Peyer's patch (tissue), 4 donors: ENCODE measurements at regions not wholly inside any gene's neighbourhood (a gene's known extent, or its start where the extent isn't known, plus 50 kb on each side); places are given as distances from the start of the nearest gene placed in this dataset.

Source experiments
- POLR2A ChIP-seq, 2 donors: fragments of 450-650 bp; IDR thresholded peaks; one replicate each; pipeline ENCODE4 v1.5.1; 2017; ENCODE audit warnings: antibody characterized with exemption in 2 of 2, mild to moderate bottlenecking in 2 of 2, moderate library complexity in 2 of 2
- TF ChIP-seq, protein P1 (sequence below), 6 experiments: fragments of 450-650 bp in 4 of 6; fragments of 200-600 bp in 2 of 6; sonication (generic) in 1 of 6; IDR thresholded peaks; one replicate each; pipeline ENCODE4 v1.5.1; 2017 to 2019; ENCODE audit warnings: antibody characterized with exemption in 6 of 6, mild to moderate bottlenecking in 3 of 6, moderate library complexity in 1 of 6

DNA sequence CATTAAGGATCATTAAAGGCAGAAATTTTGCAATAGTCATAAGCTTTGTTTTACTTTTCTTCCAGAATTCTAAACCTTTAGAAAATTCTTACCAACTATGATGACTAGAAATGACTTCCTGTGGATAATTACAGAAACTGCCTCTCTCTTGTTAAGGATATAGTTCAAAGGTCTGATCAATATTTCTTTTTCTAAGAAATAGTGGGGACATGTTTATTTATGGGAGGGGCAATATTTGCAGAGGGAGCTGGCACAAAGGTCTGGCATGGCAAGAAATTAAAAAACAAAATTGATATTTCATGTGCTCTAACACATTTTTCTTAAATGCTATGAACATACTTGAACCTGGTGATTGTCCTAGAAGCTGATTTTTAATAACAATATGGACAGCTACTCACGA, 448.9 kb downstream of the KCTD8 start:
- TF ChIP-seq, protein P1, sequence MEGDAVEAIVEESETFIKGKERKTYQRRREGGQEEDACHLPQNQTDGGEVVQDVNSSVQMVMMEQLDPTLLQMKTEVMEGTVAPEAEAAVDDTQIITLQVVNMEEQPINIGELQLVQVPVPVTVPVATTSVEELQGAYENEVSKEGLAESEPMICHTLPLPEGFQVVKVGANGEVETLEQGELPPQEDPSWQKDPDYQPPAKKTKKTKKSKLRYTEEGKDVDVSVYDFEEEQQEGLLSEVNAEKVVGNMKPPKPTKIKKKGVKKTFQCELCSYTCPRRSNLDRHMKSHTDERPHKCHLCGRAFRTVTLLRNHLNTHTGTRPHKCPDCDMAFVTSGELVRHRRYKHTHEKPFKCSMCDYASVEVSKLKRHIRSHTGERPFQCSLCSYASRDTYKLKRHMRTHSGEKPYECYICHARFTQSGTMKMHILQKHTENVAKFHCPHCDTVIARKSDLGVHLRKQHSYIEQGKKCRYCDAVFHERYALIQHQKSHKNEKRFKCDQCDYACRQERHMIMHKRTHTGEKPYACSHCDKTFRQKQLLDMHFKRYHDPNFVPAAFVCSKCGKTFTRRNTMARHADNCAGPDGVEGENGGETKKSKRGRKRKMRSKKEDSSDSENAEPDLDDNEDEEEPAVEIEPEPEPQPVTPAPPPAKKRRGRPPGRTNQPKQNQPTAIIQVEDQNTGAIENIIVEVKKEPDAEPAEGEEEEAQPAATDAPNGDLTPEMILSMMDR (IDR thresholded peaks at IDR 0.05) = no peak
- TF ChIP-seq POLR2A (IDR thresholded peaks at IDR 0.05) = no peak
